T-helper 2 cell treated with Interferon-gamma antibody and Interleukin-4, amounts not matched to agents 5 μg/mL and 100 μg/mL, for 36 hours (primary cell): ENCODE measurements at regions not wholly inside any gene's neighbourhood (a gene's known extent, or its start where the extent isn't known, plus 50 kb on each side); places are given as distances from the start of the nearest gene placed in this dataset.

Experiments
- DNase-seq: peaks from one replicate; pipeline ENCODE4 v3.0.0; 2021; ENCODE audit warnings: low spot score
- H3K27ac Mint-ChIP-seq: one replicate; pipeline ENCODE4 v1.8.0; 2021; ENCODE audit warnings: mild to moderate bottlenecking, mixed read lengths
- H3K27me3 Mint-ChIP-seq: one replicate; pipeline ENCODE4 v1.8.0; 2021; ENCODE audit warnings: low read depth, mixed read lengths
- H3K36me3 Mint-ChIP-seq: one replicate; pipeline ENCODE4 v1.8.0; 2021; ENCODE audit warnings: low read depth, mixed read lengths
- H3K4me1 Mint-ChIP-seq: one replicate; pipeline ENCODE4 v1.8.0; 2021; ENCODE audit warnings: low read depth, mixed read lengths
- H3K4me3 Mint-ChIP-seq: one replicate; pipeline ENCODE4 v1.8.0; 2022; ENCODE audit warnings: mild to moderate bottlenecking, moderate library complexity, mixed read lengths
- H3K9me3 Mint-ChIP-seq: one replicate; pipeline ENCODE4 v1.8.0; 2021; ENCODE audit warnings: mixed read lengths

- Mint-ChIP-seq H3K27me3 (no peaks in the 10 kb centered on the region), H3K4me1 (peaks cover 6% of the 10 kb centered on the region), H3K36me3 (no peaks in the 10 kb centered on the region), H3K9me3 (no peaks in the 10 kb centered on the region), H3K4me3 (no peak overlapping the region), H3K27ac (no peak overlapping the region)
- DNase-seq = no peak
Observed at GRCh38 chr11:128389461-128389976, 197.8 kb downstream of the ETS1 start.

GRCh38 chr11:128388206-128388815 is 199.0 kb downstream of the ETS1 start:
- DNase-seq = no peak
- H3K27ac Mint-ChIP-seq = no peak overlapping the region
- peaks cover 5% of the 10 kb centered on the region for H3K9me3 Mint-ChIP-seq
- no peak overlapping the region for H3K4me3 Mint-ChIP-seq
- H3K4me1 Mint-ChIP-seq = peaks cover 6% of the 10 kb centered on the region
- no peaks in the 10 kb centered on the region for H3K36me3 Mint-ChIP-seq
- no peaks in the 10 kb centered on the region for H3K27me3 Mint-ChIP-seq

GRCh38 chr11:128379587-128380580 is 207.5 kb downstream of the ETS1 start:
- DNase-seq = peak; percentile 57
- peak overlapping the region; percentile 1 for H3K4me3 Mint-ChIP-seq

GRCh38 chr11:128375961-128376360 is 211.4 kb downstream of the ETS1 start:
- H3K27ac Mint-ChIP-seq = peak overlapping the region; percentile 45

More at GRCh38 chr11:128379587-128380580, 207.5 kb downstream of the ETS1 start:
- Mint-ChIP-seq H3K36me3 (peaks cover 10% of the 10 kb centered on the region), H3K4me1 (peaks cover 33% of the 10 kb centered on the region), H3K9me3 (peaks cover 31% of the 10 kb centered on the region), H3K27ac (peak overlapping the region; percentile 37), H3K27me3 (no peaks in the 10 kb centered on the region)

GRCh38 chr11:128374026-128374425 is 213.3 kb downstream of the ETS1 start:
- H3K9me3 Mint-ChIP-seq = peaks cover 10% of the 10 kb centered on the region
- DNase-seq = no peak
- no peak overlapping the region for H3K27ac Mint-ChIP-seq
- peaks cover 7% of the 10 kb centered on the region for H3K36me3 Mint-ChIP-seq
- no peak overlapping the region for H3K4me3 Mint-ChIP-seq
- H3K27me3 Mint-ChIP-seq = no peaks in the 10 kb centered on the region
- H3K4me1 Mint-ChIP-seq = peaks cover 32% of the 10 kb centered on the region

More at GRCh38 chr11:128375961-128376360, 211.4 kb downstream of the ETS1 start:
- peaks cover 7% of the 10 kb centered on the region for H3K36me3 Mint-ChIP-seq
- no peak overlapping the region for H3K4me3 Mint-ChIP-seq
- H3K4me1 Mint-ChIP-seq = peaks cover 46% of the 10 kb centered on the region
- H3K9me3 Mint-ChIP-seq = peaks cover 14% of the 10 kb centered on the region
- no peaks in the 10 kb centered on the region for H3K27me3 Mint-ChIP-seq
- no peak for DNase-seq

- Mint-ChIP-seq H3K27me3 (no peaks in the 10 kb centered on the region), H3K36me3 (peaks cover 4% of the 10 kb centered on the region), H3K4me3 (no peak overlapping the region), H3K27ac (no peak overlapping the region), H3K9me3 (peaks cover 4% of the 10 kb centered on the region), H3K4me1 (peaks cover 26% of the 10 kb centered on the region)
- DNase-seq = no peak
Observed at GRCh38 chr11:128372977-128373376, 214.4 kb downstream of the ETS1 start.

GRCh38 chr11:128367573-128367972 is 219.8 kb downstream of the ETS1 start:
- no peak for DNase-seq
- Mint-ChIP-seq H3K9me3 (peaks cover 7% of the 10 kb centered on the region), H3K36me3 (no peaks in the 10 kb centered on the region), H3K27ac (no peak overlapping the region), H3K27me3 (no peaks in the 10 kb centered on the region), H3K4me3 (no peak overlapping the region), H3K4me1 (peaks cover 4% of the 10 kb centered on the region)

- H3K4me3 Mint-ChIP-seq = no peak overlapping the region
- no peak overlapping the region for H3K27ac Mint-ChIP-seq
- no peak for DNase-seq
- peaks cover 7% of the 10 kb centered on the region for H3K9me3 Mint-ChIP-seq
- H3K4me1 Mint-ChIP-seq = peaks cover 6% of the 10 kb centered on the region
- no peaks in the 10 kb centered on the region for H3K36me3 Mint-ChIP-seq
- no peaks in the 10 kb centered on the region for H3K27me3 Mint-ChIP-seq
Observed at GRCh38 chr11:128365044-128365443, 222.3 kb downstream of the ETS1 start.

GRCh38 chr11:128361451-128362020 is 225.8 kb downstream of the ETS1 start:
- no peaks in the 10 kb centered on the region for H3K27me3 Mint-ChIP-seq
- no peak for DNase-seq
- H3K4me1 Mint-ChIP-seq = peaks cover 3% of the 10 kb centered on the region
- no peak overlapping the region for H3K4me3 Mint-ChIP-seq
- no peaks in the 10 kb centered on the region for H3K36me3 Mint-ChIP-seq
- H3K27ac Mint-ChIP-seq = no peak overlapping the region
- H3K9me3 Mint-ChIP-seq = peaks cover 6% of the 10 kb centered on the region

- H3K9me3 Mint-ChIP-seq = no peaks in the 10 kb centered on the region
- DNase-seq = no peak
- peaks cover 3% of the 10 kb centered on the region for H3K4me1 Mint-ChIP-seq
- no peak overlapping the region for H3K4me3 Mint-ChIP-seq
- H3K27me3 Mint-ChIP-seq = no peaks in the 10 kb centered on the region
- H3K36me3 Mint-ChIP-seq = no peaks in the 10 kb centered on the region
- H3K27ac Mint-ChIP-seq = no peak overlapping the region
Observed at GRCh38 chr11:128359515-128359914, 227.8 kb downstream of the ETS1 start.

GRCh38 chr11:128357073-128357472 is 230.3 kb downstream of the ETS1 start:
- Mint-ChIP-seq H3K9me3 (no peaks in the 10 kb centered on the region), H3K36me3 (no peaks in the 10 kb centered on the region), H3K4me1 (peaks cover 11% of the 10 kb centered on the region), H3K27me3 (peaks cover 2% of the 10 kb centered on the region), H3K27ac (no peak overlapping the region), H3K4me3 (no peak overlapping the region)
- no peak for DNase-seq

- H3K9me3 Mint-ChIP-seq = no peaks in the 10 kb centered on the region
- peaks cover 2% of the 10 kb centered on the region for H3K27me3 Mint-ChIP-seq
- no peak overlapping the region for H3K4me3 Mint-ChIP-seq
- H3K4me1 Mint-ChIP-seq = peaks cover 18% of the 10 kb centered on the region
- H3K27ac Mint-ChIP-seq = no peak overlapping the region
- no peak for DNase-seq
- H3K36me3 Mint-ChIP-seq = no peaks in the 10 kb centered on the region
Observed at GRCh38 chr11:128355558-128355957, 231.8 kb downstream of the ETS1 start.

- Mint-ChIP-seq H3K36me3 (no peaks in the 10 kb centered on the region), H3K4me1 (peaks cover 28% of the 10 kb centered on the region), H3K27ac (no peak overlapping the region), H3K9me3 (peaks cover 5% of the 10 kb centered on the region), H3K27me3 (peaks cover 2% of the 10 kb centered on the region), H3K4me3 (no peak overlapping the region)
- no peak for DNase-seq
Observed at GRCh38 chr11:128354476-128354875, 232.9 kb downstream of the ETS1 start.

- H3K27ac Mint-ChIP-seq = no peak overlapping the region
- no peak for DNase-seq
- H3K4me3 Mint-ChIP-seq = no peak overlapping the region
- H3K27me3 Mint-ChIP-seq = peaks cover 2% of the 10 kb centered on the region
- H3K4me1 Mint-ChIP-seq = peaks cover 37% of the 10 kb centered on the region
- H3K36me3 Mint-ChIP-seq = no peaks in the 10 kb centered on the region
- H3K9me3 Mint-ChIP-seq = peaks cover 6% of the 10 kb centered on the region
Observed at GRCh38 chr11:128351168-128351567, 236.2 kb downstream of the ETS1 start.
